Breast epithelium (tissue), 4 donors: ENCODE measurements at regions not wholly inside any gene's neighbourhood (a gene's known extent, or its start where the extent isn't known, plus 50 kb on each side); places are given as distances from the start of the nearest gene placed in this dataset.

ENCODE experiments used
- DNase-seq, 2 donors: peaks; one replicate each; pipeline ENCODE4 v3.0.0-alpha.2; 2019; ENCODE audit warnings: low spot score in 2 of 2
- H3K27ac ChIP-seq, 2 donors: fragments of 200-600 bp; sonication (generic) in 1 of 2; one replicate each; pipeline ENCODE4 v1.5.1; 2016 to 2019; ENCODE audit warnings: mild to moderate bottlenecking in 1 of 2
- H3K27me3 ChIP-seq, 2 donors: fragments of 200-600 bp; sonication (generic) in 1 of 2; one replicate each; pipeline versions ENCODE4 v1.5.1 to v1.6.0; 2017 to 2019; ENCODE audit warnings: control low read depth in 1 of 2, mild to moderate bottlenecking in 1 of 2
- H3K36me3 ChIP-seq: fragments of 200-600 bp; one replicate; pipeline ENCODE4 v1.5.1; 2019
- H3K4me1 ChIP-seq, 2 donors: fragments of 200-600 bp; sonication (generic); one replicate each; pipeline ENCODE4 v1.5.1; 2016 to 2019; ENCODE audit warnings: control low read depth in 1 of 2
- H3K4me3 ChIP-seq, 3 donors: fragments of 200-600 bp; sonication (generic); 1 replicate in 2 of 3; 2 replicates in 1 of 3; pipeline ENCODE4 v1.5.1; 2016 to 2019; ENCODE audit warnings: mild to moderate bottlenecking in 3 of 3, moderate library complexity in 2 of 3
- H3K9me3 ChIP-seq, 2 donors: fragments of 200-600 bp; sonication (generic) in 1 of 2; one replicate each; pipeline ENCODE4 v1.5.1; 2016 to 2019; ENCODE audit warnings: control low read depth in 1 of 2
- POLR2A ChIP-seq: fragments of 450-650 bp; IDR thresholded peaks from one replicate; pipeline ENCODE4 v1.6.1; 2016; ENCODE audit warnings: antibody characterized with exemption, mild to moderate bottlenecking, moderate library complexity
- POLR2AphosphoS5 ChIP-seq, 3 donors: sonication (generic); formaldehyde crosslinking; IDR thresholded peaks; one replicate each; pipeline ENCODE4 v1.6.1; 2017; ENCODE audit warnings: antibody characterized with exemption in 3 of 3
- intact Hi-C: fragments of 100-400 bp; cut with DNase I; formaldehyde crosslinking; loops from one replicate; pipeline ENCODE4 v1.15.1; 2023; ENCODE audit warnings: low total_unique reads
- TF ChIP-seq, protein P1 (sequence below), 3 donors: fragments of 450-650 bp; IDR thresholded peaks; one replicate each; pipeline ENCODE4 v1.5.1; 2016 to 2017; ENCODE audit warnings: antibody characterized with exemption in 3 of 3, mild to moderate bottlenecking in 3 of 3, moderate library complexity in 3 of 3

DNA sequence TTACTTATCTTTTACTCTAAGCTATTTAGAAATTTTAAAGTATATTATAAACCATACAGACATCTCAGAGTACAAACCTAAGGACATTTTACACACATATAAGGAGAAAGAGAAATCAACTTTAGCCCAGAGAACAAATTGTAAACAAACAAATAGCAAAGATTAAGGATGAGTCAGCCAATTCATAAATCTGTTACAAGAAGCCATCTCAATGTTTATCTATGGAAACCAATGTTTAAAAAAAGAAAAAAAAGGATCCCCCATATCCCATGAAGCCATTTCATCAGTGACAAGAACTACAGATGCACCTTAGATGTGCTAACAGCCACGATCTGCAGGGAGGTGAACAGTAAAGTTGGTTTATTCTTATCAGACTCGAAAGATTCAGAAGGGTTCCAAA, 437.1 kb downstream of the SHQ1 start:
- no peak for TF ChIP-seq POLR2AphosphoS5 (IDR thresholded peaks at IDR 0.05)
- TF ChIP-seq, protein P1, sequence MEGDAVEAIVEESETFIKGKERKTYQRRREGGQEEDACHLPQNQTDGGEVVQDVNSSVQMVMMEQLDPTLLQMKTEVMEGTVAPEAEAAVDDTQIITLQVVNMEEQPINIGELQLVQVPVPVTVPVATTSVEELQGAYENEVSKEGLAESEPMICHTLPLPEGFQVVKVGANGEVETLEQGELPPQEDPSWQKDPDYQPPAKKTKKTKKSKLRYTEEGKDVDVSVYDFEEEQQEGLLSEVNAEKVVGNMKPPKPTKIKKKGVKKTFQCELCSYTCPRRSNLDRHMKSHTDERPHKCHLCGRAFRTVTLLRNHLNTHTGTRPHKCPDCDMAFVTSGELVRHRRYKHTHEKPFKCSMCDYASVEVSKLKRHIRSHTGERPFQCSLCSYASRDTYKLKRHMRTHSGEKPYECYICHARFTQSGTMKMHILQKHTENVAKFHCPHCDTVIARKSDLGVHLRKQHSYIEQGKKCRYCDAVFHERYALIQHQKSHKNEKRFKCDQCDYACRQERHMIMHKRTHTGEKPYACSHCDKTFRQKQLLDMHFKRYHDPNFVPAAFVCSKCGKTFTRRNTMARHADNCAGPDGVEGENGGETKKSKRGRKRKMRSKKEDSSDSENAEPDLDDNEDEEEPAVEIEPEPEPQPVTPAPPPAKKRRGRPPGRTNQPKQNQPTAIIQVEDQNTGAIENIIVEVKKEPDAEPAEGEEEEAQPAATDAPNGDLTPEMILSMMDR (IDR thresholded peaks at IDR 0.05) = no peak
- TF ChIP-seq POLR2A = no peak
- DNase-seq = no peak
- no peak overlapping the region for H3K4me3 ChIP-seq
- peaks cover 0 to 6% of the 10 kb centered on the region in 2 donors for H3K4me1 ChIP-seq
- H3K9me3 ChIP-seq = no peaks in the 10 kb centered on the region
- H3K27ac ChIP-seq = no peak overlapping the region
- intact Hi-C loops = no loop called here
- no peaks in the 10 kb centered on the region for H3K36me3 ChIP-seq
- H3K27me3 ChIP-seq = no peaks in the 10 kb centered on the region

DNA sequence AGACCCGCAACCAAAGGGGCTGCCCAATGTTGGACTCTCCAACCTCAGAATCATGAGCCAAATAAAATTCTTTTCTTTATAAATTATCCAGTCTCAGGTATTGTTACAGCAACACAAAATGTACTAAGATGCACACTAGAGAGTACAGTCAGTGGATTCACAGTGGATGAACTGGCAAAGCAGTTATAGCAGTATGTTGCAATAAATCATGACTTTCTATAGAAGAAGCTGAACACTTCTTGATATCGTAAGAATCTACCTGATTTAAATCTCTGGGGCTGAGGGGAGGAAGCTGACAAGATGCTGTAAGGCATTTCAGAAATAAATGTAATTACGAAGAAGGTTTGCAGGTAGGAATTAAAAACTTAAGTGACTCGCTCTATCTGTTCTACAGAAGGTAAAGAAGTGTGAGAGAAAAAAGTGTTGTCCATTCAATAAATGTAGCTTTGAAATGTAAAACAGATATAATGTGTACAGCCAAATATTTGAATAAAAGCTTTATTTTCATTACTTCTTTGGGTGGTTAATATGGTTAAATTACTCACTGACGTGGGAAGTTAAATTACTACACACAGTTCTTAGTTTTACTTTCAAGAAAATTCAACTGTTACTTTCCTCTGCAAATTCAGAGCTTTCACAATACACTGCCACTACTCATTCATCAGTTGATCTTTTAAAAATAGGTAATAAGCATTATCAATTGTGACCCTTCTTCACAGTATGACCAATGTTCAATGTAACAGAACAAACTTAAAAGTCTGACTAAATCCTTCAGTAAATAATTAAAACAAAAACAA, 439.1 kb downstream of the SHQ1 start:
- no peak for TF ChIP-seq POLR2A
- H3K9me3 ChIP-seq = no peaks in the 10 kb centered on the region
- no peak overlapping the region for H3K27ac ChIP-seq
- H3K4me3 ChIP-seq = no peak overlapping the region
- H3K36me3 ChIP-seq = no peaks in the 10 kb centered on the region
- no peaks in the 10 kb centered on the region for H3K27me3 ChIP-seq
- H3K4me1 ChIP-seq = peaks cover 0 to 6% of the 10 kb centered on the region in 2 donors
- DNase-seq = no peak
- intact Hi-C loops = loop anchor here (10.0 kb wide), 1 partner anchor 526 kb away; no protein-coding TSS in a partner anchor

DNA sequence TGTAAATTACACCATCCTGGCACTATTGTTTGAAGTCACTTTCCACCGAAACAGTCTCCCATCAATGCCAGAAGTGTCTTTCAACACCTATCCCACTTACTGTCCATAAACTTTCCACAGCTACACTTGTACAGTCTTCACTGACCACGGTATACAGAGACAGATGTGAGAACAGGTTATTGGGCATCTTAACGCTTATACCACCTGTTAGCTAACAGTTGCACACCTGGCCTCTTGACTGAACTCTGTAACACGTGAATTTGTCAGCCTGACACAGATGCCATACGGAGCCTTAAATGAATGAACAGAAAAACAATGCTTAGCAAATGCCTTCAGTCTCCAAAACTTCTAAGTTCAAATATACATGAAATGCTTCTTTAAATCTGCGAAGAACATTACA, 440.5 kb downstream of the SHQ1 start:
- no peak overlapping the region for H3K4me3 ChIP-seq
- no peak for TF ChIP-seq POLR2AphosphoS5 (IDR thresholded peaks at IDR 0.05)
- TF ChIP-seq, protein P1 (IDR thresholded peaks at IDR 0.05) = no peak
- no peak for TF ChIP-seq POLR2A
- no peaks in the 10 kb centered on the region for H3K27me3 ChIP-seq
- peaks cover 0 to 15% of the 10 kb centered on the region in 2 donors for H3K4me1 ChIP-seq
- DNase-seq = no peak
- no peaks in the 10 kb centered on the region for H3K9me3 ChIP-seq
- H3K27ac ChIP-seq = no peak overlapping the region
- intact Hi-C loops = loop anchor here (10.0 kb wide), 1 partner anchor 527 kb away; no protein-coding TSS in a partner anchor
- H3K36me3 ChIP-seq = no peaks in the 10 kb centered on the region

DNA sequence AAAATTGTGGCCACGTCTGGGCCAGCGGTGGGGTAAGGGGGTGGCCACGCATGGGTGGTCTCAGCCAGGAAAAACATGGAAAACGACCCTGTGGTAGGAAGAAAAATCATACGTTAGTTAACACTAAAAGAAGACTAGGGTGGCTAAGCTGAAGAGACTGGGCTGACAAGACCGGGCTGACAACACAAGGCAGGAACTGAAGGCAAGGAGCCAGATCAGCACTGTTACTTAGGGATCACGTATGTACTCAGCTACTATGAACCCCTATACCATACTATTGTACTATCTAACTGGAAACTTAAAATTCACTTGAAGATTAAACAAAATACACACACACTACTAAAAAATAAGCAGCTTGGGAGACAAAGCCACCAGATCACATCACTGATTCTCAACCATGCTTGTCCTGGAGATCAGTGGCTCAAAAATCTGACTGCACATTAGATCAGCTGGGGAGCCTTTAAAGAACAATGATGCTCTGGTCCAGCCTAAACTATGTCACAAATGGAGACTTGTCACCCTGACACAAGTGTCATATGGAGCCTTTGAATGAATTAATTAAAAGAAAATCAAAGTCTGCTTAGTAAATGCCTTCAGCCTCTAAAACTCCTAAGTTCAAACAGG, 442.2 kb downstream of the SHQ1 start:
- DNase-seq = no peak
- Histone ChIP-seq H3K36me3 (no peaks in the 10 kb centered on the region), H3K27ac (no peak overlapping the region), H3K4me1 (peaks cover 0 to 16% of the 10 kb centered on the region in 2 donors), H3K27me3 (no peaks in the 10 kb centered on the region), H3K4me3 (no peak overlapping the region), H3K9me3 (no peaks in the 10 kb centered on the region)
- no peak for TF ChIP-seq POLR2A
- TF ChIP-seq, protein P1 (IDR thresholded peaks at IDR 0.05) = no peak
- TF ChIP-seq POLR2AphosphoS5 (IDR thresholded peaks at IDR 0.05) = no peak
- intact Hi-C loops = loop anchor here (10.0 kb wide), 1 partner anchor 529 kb away; no protein-coding TSS in a partner anchor

DNA sequence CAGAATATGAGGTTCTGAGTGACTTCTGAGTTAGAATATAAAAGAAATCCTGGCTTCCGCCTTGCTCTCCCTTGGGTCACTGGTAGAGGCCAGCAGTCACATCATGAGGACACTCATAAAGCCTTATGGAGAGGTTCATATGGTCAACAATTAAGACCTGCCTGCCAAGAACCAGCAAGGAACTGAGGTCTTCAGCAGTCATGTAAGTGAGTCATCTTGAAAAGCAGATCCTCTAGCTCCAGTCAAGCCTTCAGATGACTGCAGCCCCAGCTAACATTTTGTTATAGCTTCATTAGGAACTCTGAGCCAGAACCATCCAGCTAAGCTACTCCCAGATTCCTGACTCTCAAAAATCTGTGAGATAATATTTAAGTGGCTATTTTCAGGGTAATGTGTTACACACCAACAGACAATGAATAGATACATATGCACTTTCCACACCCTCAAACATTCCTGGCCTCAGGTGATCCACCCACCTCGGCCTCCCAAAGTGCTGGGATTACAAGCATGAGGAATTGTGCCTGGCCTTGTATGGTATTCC, 447.2 kb downstream of the SHQ1 start:
- intact Hi-C loops = loop anchor here (10.0 kb wide), 1 partner anchor 534 kb away; no protein-coding TSS in a partner anchor

More for the DNA sequence above, 447.2 kb downstream of the SHQ1 start:
- H3K4me1 ChIP-seq = peaks cover 0 to 10% of the 10 kb centered on the region in 2 donors
- H3K27ac ChIP-seq = no peak overlapping the region
- TF ChIP-seq POLR2AphosphoS5 (IDR thresholded peaks at IDR 0.05) (no peak), POLR2A (no peak)
- TF ChIP-seq, protein P1 (IDR thresholded peaks at IDR 0.05) = no peak
- no peaks in the 10 kb centered on the region for H3K9me3 ChIP-seq
- H3K27me3 ChIP-seq = no peaks in the 10 kb centered on the region
- H3K36me3 ChIP-seq = no peaks in the 10 kb centered on the region
- no peak for DNase-seq
- H3K4me3 ChIP-seq = no peak overlapping the region
